ENCODE measurements at regions not wholly inside any gene's neighbourhood (a gene's known extent, or its start where the extent isn't known, plus 50 kb on each side); places are given as distances from the start of the nearest gene placed in this dataset.

- no peak for TF ChIP-seq TSHZ1 (CRISPR knock-in tag; IDR thresholded peaks at IDR 0.05)
- no peak for TF ChIP-seq HDGF (IDR thresholded peaks at IDR 0.05)
- TF ChIP-seq FOXM1 (IDR thresholded peaks at IDR 0.05; ENCODE audit: low read depth) = no peak
- no peak for TF ChIP-seq FOXM1 (CRISPR knock-in tag; IDR thresholded peaks at IDR 0.05; ENCODE audit: low read depth)
Observed at GRCh38 chr2:122319539-122320132, 564.2 kb downstream of the TSN start (continued).

DNA sequence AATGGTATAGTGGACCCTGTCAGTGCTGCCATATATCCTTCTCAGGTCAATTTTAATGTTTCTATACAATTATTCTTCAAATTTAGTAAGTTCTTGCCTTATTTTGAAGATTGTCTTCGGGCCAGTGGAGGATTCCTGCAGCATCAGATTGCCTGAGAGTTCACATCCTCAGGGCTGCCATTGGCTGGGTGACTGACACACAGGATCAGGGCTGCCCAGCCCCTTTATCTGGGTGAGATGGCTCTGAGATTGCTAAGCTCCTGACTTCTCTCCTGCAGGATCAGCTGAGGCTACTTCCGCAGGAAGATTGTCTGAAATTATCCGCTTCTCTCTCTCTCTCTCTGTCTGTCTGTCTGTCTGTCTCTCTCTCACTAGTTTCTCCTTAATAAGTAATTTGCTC, 567.4 kb downstream of the TSN start:
- Histone ChIP-seq H3K9ac (ENCODE audit: insufficient read depth in 1 of 2, low read depth in 2 of 2, low read length in 2 of 2) (no peak overlapping the region), H3K4me1 (replicated peaks in 1 of 2; ENCODE audit: control insufficient read depth in 2 of 2, insufficient read depth in 2 of 2, low read length in 2 of 2) (no peaks in the 10 kb centered on the region), H3K79me2 (ENCODE audit: control insufficient read depth, insufficient read depth, low read length) (no peaks in the 10 kb centered on the region), H3K9me3 (replicated peaks; ENCODE audit: control insufficient read depth, insufficient read depth, low read depth, low read length) (no peaks in the 10 kb centered on the region), H4K20me1 (replicated peaks; ENCODE audit: control insufficient read depth, insufficient read depth, low read length) (no peaks in the 10 kb centered on the region), H3K4me3 (no peak overlapping the region), H2AFZ (ENCODE audit: low read depth, low read length) (no peak overlapping the region), H3K27me3 (ENCODE audit: control insufficient read depth in 2 of 2, insufficient read depth in 2 of 2, low read length in 2 of 2) (no peaks in the 10 kb centered on the region), H3K36me3 (ENCODE audit: control insufficient read depth, insufficient read depth, low read length) (no peaks in the 10 kb centered on the region), H3K9me1 (ENCODE audit: control insufficient read depth, insufficient read depth, low read length) (no peaks in the 10 kb centered on the region), H3K4me2 (ENCODE audit: insufficient read depth, low read length) (no peak overlapping the region), H3K27ac (ENCODE audit: extremely low read depth, low read depth, low read length) (no peak overlapping the region)
- in situ Hi-C loops (cut with MboI) (no loop called here), intact Hi-C loops (cut with micrococcal nuclease) (no loop called here)
- ATAC-seq (no peak), FAIRE-seq (peak; percentile 54), DNase-seq (ENCODE audit: extremely low read depth in 1 of 4, low spot score in 3 of 4) (no peak)
- CTCF ChIA-PET (ENCODE audit: low intra/inter-chr PET ratio) = no interaction called here
- WGBS (ENCODE audit: insufficient coverage, low coverage, missing lambda C conversion rate) = 3% methylated on average over 3 of the region's 3 CpGs
- BruUV-seq (replicated peaks) = no TSS peak
- POLR2A ChIA-PET = no interaction called here
- TF ChIP-seq, protein P1, sequence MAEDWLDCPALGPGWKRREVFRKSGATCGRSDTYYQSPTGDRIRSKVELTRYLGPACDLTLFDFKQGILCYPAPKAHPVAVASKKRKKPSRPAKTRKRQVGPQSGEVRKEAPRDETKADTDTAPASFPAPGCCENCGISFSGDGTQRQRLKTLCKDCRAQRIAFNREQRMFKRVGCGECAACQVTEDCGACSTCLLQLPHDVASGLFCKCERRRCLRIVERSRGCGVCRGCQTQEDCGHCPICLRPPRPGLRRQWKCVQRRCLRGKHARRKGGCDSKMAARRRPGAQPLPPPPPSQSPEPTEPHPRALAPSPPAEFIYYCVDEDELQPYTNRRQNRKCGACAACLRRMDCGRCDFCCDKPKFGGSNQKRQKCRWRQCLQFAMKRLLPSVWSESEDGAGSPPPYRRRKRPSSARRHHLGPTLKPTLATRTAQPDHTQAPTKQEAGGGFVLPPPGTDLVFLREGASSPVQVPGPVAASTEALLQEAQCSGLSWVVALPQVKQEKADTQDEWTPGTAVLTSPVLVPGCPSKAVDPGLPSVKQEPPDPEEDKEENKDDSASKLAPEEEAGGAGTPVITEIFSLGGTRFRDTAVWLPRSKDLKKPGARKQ (CRISPR knock-in tag; IDR thresholded peaks at IDR 0.05) = no peak
- TF ChIP-seq DLX4 (CRISPR knock-in tag; IDR thresholded peaks at IDR 0.05) (no peak), MXD1 (CRISPR knock-in tag; IDR thresholded peaks at IDR 0.05; ENCODE audit: borderline replicate concordance, poor library complexity, severe bottlenecking) (no peak), MCM7 (IDR thresholded peaks at IDR 0.05) (no peak), ZC3H8 (IDR thresholded peaks at IDR 0.05) (no peak)
- TF ChIP-seq, protein P2, sequence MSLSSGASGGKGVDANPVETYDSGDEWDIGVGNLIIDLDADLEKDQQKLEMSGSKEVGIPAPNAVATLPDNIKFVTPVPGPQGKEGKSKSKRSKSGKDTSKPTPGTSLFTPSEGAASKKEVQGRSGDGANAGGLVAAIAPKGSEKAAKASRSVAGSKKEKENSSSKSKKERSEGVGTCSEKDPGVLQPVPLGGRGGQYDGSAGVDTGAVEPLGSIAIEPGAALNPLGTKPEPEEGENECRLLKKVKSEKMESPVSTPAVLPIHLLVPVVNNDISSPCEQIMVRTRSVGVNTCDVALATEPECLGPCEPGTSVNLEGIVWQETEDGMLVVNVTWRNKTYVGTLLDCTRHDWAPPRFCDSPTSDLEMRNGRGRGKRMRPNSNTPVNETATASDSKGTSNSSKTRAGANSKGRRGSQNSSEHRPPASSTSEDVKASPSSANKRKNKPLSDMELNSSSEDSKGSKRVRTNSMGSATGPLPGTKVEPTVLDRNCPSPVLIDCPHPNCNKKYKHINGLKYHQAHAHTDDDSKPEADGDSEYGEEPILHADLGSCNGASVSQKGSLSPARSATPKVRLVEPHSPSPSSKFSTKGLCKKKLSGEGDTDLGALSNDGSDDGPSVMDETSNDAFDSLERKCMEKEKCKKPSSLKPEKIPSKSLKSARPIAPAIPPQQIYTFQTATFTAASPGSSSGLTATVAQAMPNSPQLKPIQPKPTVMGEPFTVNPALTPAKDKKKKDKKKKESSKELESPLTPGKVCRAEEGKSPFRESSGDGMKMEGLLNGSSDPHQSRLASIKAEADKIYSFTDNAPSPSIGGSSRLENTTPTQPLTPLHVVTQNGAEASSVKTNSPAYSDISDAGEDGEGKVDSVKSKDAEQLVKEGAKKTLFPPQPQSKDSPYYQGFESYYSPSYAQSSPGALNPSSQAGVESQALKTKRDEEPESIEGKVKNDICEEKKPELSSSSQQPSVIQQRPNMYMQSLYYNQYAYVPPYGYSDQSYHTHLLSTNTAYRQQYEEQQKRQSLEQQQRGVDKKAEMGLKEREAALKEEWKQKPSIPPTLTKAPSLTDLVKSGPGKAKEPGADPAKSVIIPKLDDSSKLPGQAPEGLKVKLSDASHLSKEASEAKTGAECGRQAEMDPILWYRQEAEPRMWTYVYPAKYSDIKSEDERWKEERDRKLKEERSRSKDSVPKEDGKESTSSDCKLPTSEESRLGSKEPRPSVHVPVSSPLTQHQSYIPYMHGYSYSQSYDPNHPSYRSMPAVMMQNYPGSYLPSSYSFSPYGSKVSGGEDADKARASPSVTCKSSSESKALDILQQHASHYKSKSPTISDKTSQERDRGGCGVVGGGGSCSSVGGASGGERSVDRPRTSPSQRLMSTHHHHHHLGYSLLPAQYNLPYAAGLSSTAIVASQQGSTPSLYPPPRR (CRISPR knock-in tag; IDR thresholded peaks at IDR 0.05; ENCODE audit: borderline replicate concordance) = no peak
